Caco-2 (cell line): ENCODE measurements at regions not wholly inside any gene's neighbourhood (a gene's known extent, or its start where the extent isn't known, plus 50 kb on each side); places are given as distances from the start of the nearest gene placed in this dataset.
"Not testable (repeated sequence)": the region's sequence is repeated elsewhere in the genome, so short reads cannot be mapped to it uniquely, and the experiment has no call there.

Source experiments
- BruUV-seq: library from RNA; stranded (reverse); fragments of 400-500 nt; replicated peaks from 2 replicates; lab custom pipeline; 2021; lab: Mats Ljungman, UMichigan
- CTCF ChIA-PET: fragments of 300-600 bp; sonication (Branson Sonifier 250); formaldehyde crosslinking; loops from one replicate; lab custom pipeline; 2022; ENCODE audit warnings: antibody characterized with exemption; lab: Charles Lee
- POLR2A ChIA-PET: fragments of 300-600 bp; sonication (Branson Sonifier 250); formaldehyde crosslinking; loops from one replicate; lab custom pipeline; 2022; ENCODE audit warnings: antibody characterized with exemption; lab: Charles Lee
- DNase-seq, 2 experiments: peaks; one replicate each; pipeline versions ENCODE4 v3.0.0 to v3.0.0-alpha.2; 2020 to 2022
- H3K27me3 ChIP-seq: replicated peaks from 2 replicates; pipeline ENCODE4 v1.6.0; 2011; ENCODE audit warnings: low read length; ENCODE audit not compliant: control insufficient read depth, insufficient read depth
- H3K36me3 ChIP-seq: 2 replicates; pipeline ENCODE4 v1.5.1; 2011; ENCODE audit warnings: low read length; ENCODE audit not compliant: control insufficient read depth, insufficient read depth
- H3K4me1 ChIP-seq: fragments of 250-450 bp; sonication (Bioruptor Pico); 2 replicates; pipeline ENCODE4 v1.5.1; 2020; ENCODE audit warnings: mild to moderate bottlenecking
- H3K4me3 ChIP-seq: 2 replicates; pipeline ENCODE4 v1.5.1; 2011; ENCODE audit warnings: low read depth, mild to moderate bottlenecking, control low read depth, low read length
- H3K9me3 ChIP-seq: fragments of 250-450 bp; sonication (Bioruptor Pico); 2 replicates; pipeline ENCODE4 v1.5.1; 2020; ENCODE audit warnings: mild to moderate bottlenecking, moderate library complexity
- H3K27ac Mint-ChIP-seq: one replicate; pipeline ENCODE4 v1.8.0; 2022; ENCODE audit warnings: mixed read lengths; ENCODE audit not compliant: unreplicated experiment
- H3K27me3 Mint-ChIP-seq: one replicate; pipeline ENCODE4 v1.8.0; 2022; ENCODE audit warnings: mixed read lengths; ENCODE audit not compliant: insufficient read depth, unreplicated experiment
- H3K36me3 Mint-ChIP-seq: one replicate; pipeline ENCODE4 v1.8.0; 2022; ENCODE audit warnings: mild to moderate bottlenecking, mixed read lengths; ENCODE audit not compliant: insufficient read depth, unreplicated experiment
- H3K4me1 Mint-ChIP-seq: one replicate; pipeline ENCODE4 v1.8.0; 2022; ENCODE audit warnings: low read depth, mixed read lengths; ENCODE audit not compliant: unreplicated experiment
- H3K4me3 Mint-ChIP-seq: one replicate; pipeline ENCODE4 v1.8.0; 2022; ENCODE audit warnings: mild to moderate bottlenecking, moderate library complexity, mixed read lengths; ENCODE audit not compliant: unreplicated experiment
- H3K9me3 Mint-ChIP-seq: one replicate; pipeline ENCODE4 v1.8.0; 2022; ENCODE audit warnings: mixed read lengths; ENCODE audit not compliant: unreplicated experiment
- intact Hi-C: fragments of 100-400 bp; cut with micrococcal nuclease; formaldehyde crosslinking; loops from one replicate; pipeline ENCODE4 v1.10.0; 2022; ENCODE audit not compliant: unreplicated experiment
- TF ChIP-seq, protein P1 (sequence below), 2 experiments: fragments of 200-600 bp in 1 of 2; IDR thresholded peaks; 1 replicate in 1 of 2; 2 replicates in 1 of 2; pipeline versions ENCODE4 v1.5.1 to v1.8.0; 2011 to 2022; ENCODE audit warnings: antibody characterized with exemption in 1 of 2, control low read depth in 1 of 2, inconsistent platforms in 1 of 2, low read depth in 1 of 2, low read length in 1 of 2, mild to moderate bottlenecking in 1 of 2, moderate library complexity in 1 of 2; ENCODE audit not compliant: insufficient read depth in 1 of 2, severe bottlenecking in 1 of 2, unreplicated experiment in 1 of 2

DNA sequence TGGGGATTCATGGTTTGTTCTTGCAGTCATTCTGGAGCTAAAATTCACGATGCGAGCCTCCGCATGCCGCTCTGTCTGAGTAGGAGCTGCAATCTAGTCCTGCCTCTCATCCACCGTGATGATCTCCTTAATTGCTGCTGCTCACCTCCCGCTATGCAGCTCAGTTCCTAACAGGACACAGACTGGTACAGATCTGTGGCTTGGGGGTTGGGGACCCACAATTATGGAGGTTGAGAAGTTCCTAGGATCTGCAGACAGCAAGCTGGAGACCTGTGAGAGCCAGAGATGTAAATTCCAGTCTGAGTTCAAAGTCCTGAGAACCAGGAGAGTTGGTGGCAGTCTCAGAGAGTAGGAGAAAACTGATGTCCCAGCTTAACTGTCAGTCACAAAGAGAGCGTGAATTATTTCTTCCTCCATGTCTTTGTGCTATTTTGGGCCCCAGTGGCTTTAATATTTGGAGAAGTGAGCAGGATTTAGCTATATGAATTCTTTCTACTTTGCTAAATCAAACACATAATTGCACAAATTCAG is 378.7 kb upstream of the MAN1A1 start:
- H3K27me3 Mint-ChIP-seq, result peaks cover 7% of the 10 kb centered on the region
- H3K36me3 Mint-ChIP-seq, result no peaks in the 10 kb centered on the region
- no TSS peak for BruUV-seq
- intact Hi-C loops, result loop anchor here (5.0 kb wide), 2 partner anchors 601 to 1509 kb away; no protein-coding TSS in a partner anchor
- no peak for DNase-seq
- H3K4me3 Mint-ChIP-seq, result no peak overlapping the region
- Histone ChIP-seq H3K4me1 (peaks cover 17% of the 10 kb centered on the region), H3K9me3 (no peaks in the 10 kb centered on the region), H3K36me3 (no peaks in the 10 kb centered on the region), H3K4me3 (no peak overlapping the region), H3K27me3 (no peaks in the 10 kb centered on the region)
- H3K4me1 Mint-ChIP-seq, result peaks cover 10% of the 10 kb centered on the region
- H3K9me3 Mint-ChIP-seq, result no peaks in the 10 kb centered on the region
- TF ChIP-seq, protein P1, sequence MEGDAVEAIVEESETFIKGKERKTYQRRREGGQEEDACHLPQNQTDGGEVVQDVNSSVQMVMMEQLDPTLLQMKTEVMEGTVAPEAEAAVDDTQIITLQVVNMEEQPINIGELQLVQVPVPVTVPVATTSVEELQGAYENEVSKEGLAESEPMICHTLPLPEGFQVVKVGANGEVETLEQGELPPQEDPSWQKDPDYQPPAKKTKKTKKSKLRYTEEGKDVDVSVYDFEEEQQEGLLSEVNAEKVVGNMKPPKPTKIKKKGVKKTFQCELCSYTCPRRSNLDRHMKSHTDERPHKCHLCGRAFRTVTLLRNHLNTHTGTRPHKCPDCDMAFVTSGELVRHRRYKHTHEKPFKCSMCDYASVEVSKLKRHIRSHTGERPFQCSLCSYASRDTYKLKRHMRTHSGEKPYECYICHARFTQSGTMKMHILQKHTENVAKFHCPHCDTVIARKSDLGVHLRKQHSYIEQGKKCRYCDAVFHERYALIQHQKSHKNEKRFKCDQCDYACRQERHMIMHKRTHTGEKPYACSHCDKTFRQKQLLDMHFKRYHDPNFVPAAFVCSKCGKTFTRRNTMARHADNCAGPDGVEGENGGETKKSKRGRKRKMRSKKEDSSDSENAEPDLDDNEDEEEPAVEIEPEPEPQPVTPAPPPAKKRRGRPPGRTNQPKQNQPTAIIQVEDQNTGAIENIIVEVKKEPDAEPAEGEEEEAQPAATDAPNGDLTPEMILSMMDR (IDR thresholded peaks at IDR 0.05; ENCODE audit: insufficient read depth in 1 of 2, low read depth in 1 of 2, low read length in 1 of 2, severe bottlenecking in 1 of 2, unreplicated experiment in 1 of 2), result no peak
- CTCF ChIA-PET, result no interaction called here
- POLR2A ChIA-PET, result no interaction called here
- H3K27ac Mint-ChIP-seq, result peak overlapping the region; percentile 70

DNA sequence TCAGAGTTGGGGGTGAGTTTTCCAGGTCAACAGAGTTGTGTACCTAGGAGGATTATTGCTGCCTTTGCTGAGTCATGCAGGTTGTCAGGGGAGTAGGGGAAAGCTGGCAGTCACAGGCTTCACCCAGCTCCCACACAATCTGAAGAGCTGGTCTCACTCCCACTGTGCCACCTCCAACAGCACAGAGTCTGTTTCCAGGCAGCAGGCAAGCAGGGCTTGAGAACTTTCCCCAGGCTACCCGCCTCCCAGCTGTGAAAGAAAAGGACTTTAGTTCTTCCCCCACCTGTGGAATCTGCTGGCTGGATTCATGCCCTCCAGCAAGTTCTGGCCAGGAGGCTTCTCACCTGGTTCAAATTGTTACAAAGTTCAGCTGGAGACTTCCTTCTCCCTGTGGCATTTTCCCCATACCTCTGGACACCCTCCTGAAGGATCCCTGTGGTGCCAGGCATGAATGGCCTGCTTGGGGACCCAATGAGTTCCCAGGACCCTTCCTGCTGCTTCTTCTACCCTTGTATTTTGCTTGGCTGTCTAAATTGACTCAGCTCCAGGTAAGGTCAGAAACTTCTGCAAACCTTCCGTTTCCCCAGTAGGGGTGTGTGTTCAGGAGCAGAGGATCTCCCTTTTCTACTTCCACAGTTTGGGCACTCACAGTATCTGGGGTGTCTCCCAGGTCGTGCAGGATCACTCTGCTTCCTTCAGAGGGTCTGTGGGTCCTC is 378.1 kb upstream of the MAN1A1 start:
- no TSS peak for BruUV-seq
- Histone ChIP-seq H3K4me1 (peaks cover 17% of the 10 kb centered on the region), H3K9me3 (no peaks in the 10 kb centered on the region), H3K36me3 (no peaks in the 10 kb centered on the region), H3K27me3 (no peaks in the 10 kb centered on the region), H3K4me3 (no peak overlapping the region)
- intact Hi-C loops, result loop anchor here (5.0 kb wide), 2 partner anchors 600 to 1510 kb away; no protein-coding TSS in a partner anchor
- H3K4me1 Mint-ChIP-seq, result peaks cover 10% of the 10 kb centered on the region
- POLR2A ChIA-PET, result no interaction called here
- no peak overlapping the region for H3K4me3 Mint-ChIP-seq
- CTCF ChIA-PET, result no interaction called here
- TF ChIP-seq, protein P1 (IDR thresholded peaks at IDR 0.05; ENCODE audit: insufficient read depth in 1 of 2, low read depth in 1 of 2, low read length in 1 of 2, severe bottlenecking in 1 of 2, unreplicated experiment in 1 of 2), result no peak
- H3K27ac Mint-ChIP-seq, result peak overlapping the region; percentile 70
- no peaks in the 10 kb centered on the region for H3K36me3 Mint-ChIP-seq
- H3K27me3 Mint-ChIP-seq, result peaks cover 7% of the 10 kb centered on the region
- DNase-seq, result peak; percentile 18 to 62
- no peaks in the 10 kb centered on the region for H3K9me3 Mint-ChIP-seq

DNA sequence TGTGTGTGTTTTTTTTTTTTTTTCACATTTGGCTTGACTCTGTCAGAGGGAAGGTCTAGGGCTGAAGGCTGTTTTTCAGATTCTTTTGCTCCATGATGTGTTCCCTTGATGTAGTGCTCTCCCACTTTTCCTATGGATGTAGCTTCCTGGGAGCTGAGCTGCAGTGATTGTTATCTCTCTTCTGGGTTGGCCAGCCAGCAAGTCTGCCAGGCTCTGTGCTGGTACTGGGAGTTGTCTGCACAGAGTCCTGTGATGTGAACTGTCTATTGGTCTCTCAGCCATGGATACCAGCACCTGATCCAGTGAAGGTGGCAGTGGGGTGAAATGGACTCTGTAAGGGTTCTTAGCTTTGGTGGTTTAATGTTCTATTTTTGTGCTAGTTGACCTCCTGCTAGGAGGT is 377.4 kb upstream of the MAN1A1 start:
- H3K27ac Mint-ChIP-seq, result peak overlapping the region; percentile 70
- H3K27me3 Mint-ChIP-seq, CTCF ChIA-PET: not testable (repeated sequence)

More for the DNA sequence above, 377.4 kb upstream of the MAN1A1 start:
- H3K9me3 Mint-ChIP-seq, POLR2A ChIA-PET, DNase-seq, H3K9me3 ChIP-seq, H3K36me3 Mint-ChIP-seq, H3K36me3 ChIP-seq, H3K4me1 Mint-ChIP-seq, H3K4me3 Mint-ChIP-seq, H3K4me3 ChIP-seq, H3K27me3 ChIP-seq, BruUV-seq: not testable (repeated sequence)
- intact Hi-C loops, result loop anchor here (5.0 kb wide), 2 partner anchors 600 to 1510 kb away; no protein-coding TSS in a partner anchor
- H3K4me1 ChIP-seq, result peaks cover 17% of the 10 kb centered on the region
